ENCODE measurements at regions not wholly inside any gene's neighbourhood (a gene's known extent, or its start where the extent isn't known, plus 50 kb on each side); places are given as distances from the start of the nearest gene placed in this dataset.

- no peak overlapping the region for H3K4me2 ChIP-seq (replicated peaks; ENCODE audit: extremely low read depth, low read length, poor library complexity, severe bottlenecking)
- H4K20me1 ChIP-seq (ENCODE audit: insufficient read depth, low read length), result no peaks in the 10 kb centered on the region
- 90% methylated on average over 2 of the region's 2 CpGs for WGBS (ENCODE audit: insufficient coverage)
- no peaks in the 10 kb centered on the region for H3K27me3 ChIP-seq (ENCODE audit: control insufficient read depth in 2 of 2, insufficient read depth in 2 of 2, low read length in 2 of 2)
- H3K4me3 Mint-ChIP-seq, result no peak overlapping the region
- no peaks in the 10 kb centered on the region for H3K36me3 Mint-ChIP-seq
- no peak overlapping the region for H3K27ac ChIP-seq (ENCODE audit: low read depth in 1 of 2, low read length in 2 of 2)
- DNase-seq, result no peak
- no peak overlapping the region for H3K4me3 ChIP-seq (replicated peaks in 1 of 3; ENCODE audit: low read depth in 2 of 3, low read length in 3 of 3)
- H3K9ac ChIP-seq (ENCODE audit: insufficient read depth, low read length, poor library complexity, severe bottlenecking), result no peak overlapping the region
- H3K79me2 ChIP-seq (ENCODE audit: insufficient read depth, low read length), result no peaks in the 10 kb centered on the region
- H2AFZ ChIP-seq (ENCODE audit: insufficient read depth, low read depth, low read length, poor library complexity, severe bottlenecking), result no peak overlapping the region
- H3K27me3 Mint-ChIP-seq (ENCODE audit: low read depth in 3 of 3), result peaks cover 0 to 10% (median 6%) of the 10 kb centered on the region in 3 donors
- no peaks in the 10 kb centered on the region for H3K9me3 ChIP-seq (replicated peaks in 1 of 2; ENCODE audit: control insufficient read depth in 1 of 2, insufficient read depth in 1 of 2, low read length in 2 of 2)
- no peaks in the 10 kb centered on the region for H3K9me3 Mint-ChIP-seq
- intact Hi-C loops (cut with micrococcal nuclease), result no loop called here
- H3K36me3 ChIP-seq (replicated peaks in 1 of 2; ENCODE audit: control insufficient read depth in 1 of 2, insufficient read depth in 2 of 2, low read length in 2 of 2), result no peaks in the 10 kb centered on the region
- H3K27ac Mint-ChIP-seq, result no peak overlapping the region
- no peak for TF ChIP-seq CTCF (IDR thresholded peaks at IDR 0.05)
- no peaks in the 10 kb centered on the region for H3K4me1 ChIP-seq (ENCODE audit: control insufficient read depth in 1 of 2, insufficient read depth in 2 of 2, low read length in 2 of 2)
- H3K4me1 Mint-ChIP-seq, result no peaks in the 10 kb centered on the region
Measured at GRCh38 chr6:85361643-85362014, 88.3 kb upstream of the NT5E start.

- no peaks in the 10 kb centered on the region for H3K9me3 Mint-ChIP-seq
- no peaks in the 10 kb centered on the region for H3K36me3 Mint-ChIP-seq
- no peaks in the 10 kb centered on the region for H4K20me1 ChIP-seq (ENCODE audit: insufficient read depth, low read length)
- peaks cover 0 to 10% (median 6%) of the 10 kb centered on the region in 3 donors for H3K27me3 Mint-ChIP-seq (ENCODE audit: low read depth in 3 of 3)
- no peak for TF ChIP-seq CTCF (IDR thresholded peaks at IDR 0.05)
- DNase-seq, result no peak
- H3K4me3 ChIP-seq (replicated peaks in 1 of 3; ENCODE audit: low read depth in 2 of 3, low read length in 3 of 3), result no peak overlapping the region
- no peak overlapping the region for H3K4me2 ChIP-seq (replicated peaks; ENCODE audit: extremely low read depth, low read length, poor library complexity, severe bottlenecking)
- no peak overlapping the region for H3K9ac ChIP-seq (ENCODE audit: insufficient read depth, low read length, poor library complexity, severe bottlenecking)
- no peaks in the 10 kb centered on the region for H3K4me1 ChIP-seq (ENCODE audit: control insufficient read depth in 1 of 2, insufficient read depth in 2 of 2, low read length in 2 of 2)
- no peak overlapping the region for H3K27ac ChIP-seq (ENCODE audit: low read depth in 1 of 2, low read length in 2 of 2)
- no peak overlapping the region for H2AFZ ChIP-seq (ENCODE audit: insufficient read depth, low read depth, low read length, poor library complexity, severe bottlenecking)
- H3K4me1 Mint-ChIP-seq, result no peaks in the 10 kb centered on the region
- no CpG with 5 or more reads among the region's 1 CpG for WGBS (ENCODE audit: insufficient coverage)
- no peaks in the 10 kb centered on the region for H3K79me2 ChIP-seq (ENCODE audit: insufficient read depth, low read length)
- no peaks in the 10 kb centered on the region for H3K27me3 ChIP-seq (ENCODE audit: control insufficient read depth in 2 of 2, insufficient read depth in 2 of 2, low read length in 2 of 2)
- H3K27ac Mint-ChIP-seq, result no peak overlapping the region
- no peaks in the 10 kb centered on the region for H3K36me3 ChIP-seq (replicated peaks in 1 of 2; ENCODE audit: control insufficient read depth in 1 of 2, insufficient read depth in 2 of 2, low read length in 2 of 2)
- H3K9me3 ChIP-seq (replicated peaks in 1 of 2; ENCODE audit: control insufficient read depth in 1 of 2, insufficient read depth in 1 of 2, low read length in 2 of 2), result no peaks in the 10 kb centered on the region
- intact Hi-C loops (cut with micrococcal nuclease), result no loop called here
- no peak overlapping the region for H3K4me3 Mint-ChIP-seq
Measured at GRCh38 chr6:85360794-85361642, 88.9 kb upstream of the NT5E start.

Measured in CD14-positive monocyte (primary cell).